ENCODE measurements at regions not wholly inside any gene's neighbourhood (a gene's known extent, or its start where the extent isn't known, plus 50 kb on each side); places are given as distances from the start of the nearest gene placed in this dataset.

GRCh38 chr1:185529673-185530072 is 204.5 kb upstream of the HMCN1 start:
- H3K9me3 ChIP-seq (replicated peaks; ENCODE audit: control insufficient read depth, insufficient read depth, low read length) = no peaks in the 10 kb centered on the region
- H3K4me3 ChIP-seq (replicated peaks in 1 of 3; ENCODE audit: insufficient read depth in 1 of 3, low read depth in 1 of 3, low read length in 3 of 3) = no peak overlapping the region
- intact Hi-C loops (cut with micrococcal nuclease) (no loop called here), dilution Hi-C loops (cut with MboI; ENCODE audit: extremely low pct_ligation_motif_present, low sequenced_read_pairs) (no loop called here)
- H3K9me1 ChIP-seq (replicated peaks; ENCODE audit: control insufficient read depth, extremely low read depth, insufficient read depth, low read length) = no peaks in the 10 kb centered on the region
- POLR2A ChIA-PET = no interaction called here
- no peak for FAIRE-seq
- H3K27me3 ChIP-seq (ENCODE audit: control insufficient read depth in 2 of 2, insufficient read depth in 2 of 2, low read length in 2 of 2) = no peaks in the 10 kb centered on the region
- H3K79me2 ChIP-seq (ENCODE audit: control insufficient read depth, insufficient read depth, low read length) = no peaks in the 10 kb centered on the region
- no peak for TF ChIP-seq MAX (IDR thresholded peaks at IDR 0.05; ENCODE audit: insufficient read depth, insufficient read length)
- H3K9ac ChIP-seq (replicated peaks; ENCODE audit: extremely low read depth, insufficient read depth, low read length) = no peak overlapping the region
- H3K27ac ChIP-seq (ENCODE audit: insufficient read depth, low read depth, low read length) = no peak overlapping the region
- no TSS peak for BruUV-seq (replicated peaks)
- no peak overlapping the region for H2AFZ ChIP-seq (ENCODE audit: low read depth, low read length)
- peaks cover under 1% of the 10 kb centered on the region for H3K4me1 ChIP-seq (ENCODE audit: control insufficient read depth, extremely low read depth, insufficient read depth, low read length)
- CTCF ChIA-PET = interaction anchor here (1.3 to 2.1 kb wide), 2 partner anchors 13 to 66 kb away, joined by 3 to 5 read pairs; no protein-coding TSS in a partner anchor
- no peaks in the 10 kb centered on the region for H3K36me3 ChIP-seq (ENCODE audit: control insufficient read depth in 2 of 2, extremely low read depth in 1 of 2, insufficient read depth in 2 of 2, low read length in 2 of 2)
- H3K4me2 ChIP-seq (ENCODE audit: insufficient read depth, low read length) = no peak overlapping the region
- DNase-seq (ENCODE audit: low read depth, low spot score) = no peak
- no peaks in the 10 kb centered on the region for H4K20me1 ChIP-seq (replicated peaks; ENCODE audit: control insufficient read depth, extremely low read depth, insufficient read depth, low read length)

- Histone ChIP-seq H3K36me3 (ENCODE audit: control insufficient read depth in 2 of 2, extremely low read depth in 1 of 2, insufficient read depth in 2 of 2, low read length in 2 of 2) (no peaks in the 10 kb centered on the region), H3K4me2 (ENCODE audit: insufficient read depth, low read length) (no peak overlapping the region), H3K27ac (ENCODE audit: insufficient read depth, low read depth, low read length) (no peak overlapping the region), H3K4me1 (ENCODE audit: control insufficient read depth, extremely low read depth, insufficient read depth, low read length) (no peaks in the 10 kb centered on the region), H3K9me1 (replicated peaks; ENCODE audit: control insufficient read depth, extremely low read depth, insufficient read depth, low read length) (no peaks in the 10 kb centered on the region), H4K20me1 (replicated peaks; ENCODE audit: control insufficient read depth, extremely low read depth, insufficient read depth, low read length) (no peaks in the 10 kb centered on the region), H3K9me3 (replicated peaks; ENCODE audit: control insufficient read depth, insufficient read depth, low read length) (no peaks in the 10 kb centered on the region), H3K79me2 (ENCODE audit: control insufficient read depth, insufficient read depth, low read length) (no peaks in the 10 kb centered on the region), H3K4me3 (replicated peaks in 1 of 3; ENCODE audit: insufficient read depth in 1 of 3, low read depth in 1 of 3, low read length in 3 of 3) (no peak overlapping the region), H2AFZ (ENCODE audit: low read depth, low read length) (no peak overlapping the region), H3K27me3 (ENCODE audit: control insufficient read depth in 2 of 2, insufficient read depth in 2 of 2, low read length in 2 of 2) (no peaks in the 10 kb centered on the region), H3K9ac (replicated peaks; ENCODE audit: extremely low read depth, insufficient read depth, low read length) (no peak overlapping the region)
- CTCF ChIA-PET = no interaction called here
- intact Hi-C loops (cut with micrococcal nuclease) (no loop called here), dilution Hi-C loops (cut with MboI; ENCODE audit: extremely low pct_ligation_motif_present, low sequenced_read_pairs) (no loop called here)
- no TSS peak for BruUV-seq (replicated peaks)
- TF ChIP-seq POLR2A (IDR thresholded peaks at IDR 0.05; ENCODE audit: low read depth, low read length) = no peak
- TF ChIP-seq CTCF (IDR thresholded peaks at IDR 0.05; ENCODE audit: extremely low read depth in 1 of 2, insufficient read depth in 1 of 2, low read depth in 1 of 2, low read length in 2 of 2) = no peak
- no peak for TF ChIP-seq EZH2 (IDR thresholded peaks at IDR 0.05; ENCODE audit: borderline replicate concordance, low read depth, low read length, severe bottlenecking)
- TF ChIP-seq POLR2AphosphoS5 (IDR thresholded peaks at IDR 0.05; ENCODE audit: insufficient read depth, low read depth, low read length) = no peak
- no peak for TF ChIP-seq MAX (IDR thresholded peaks at IDR 0.05; ENCODE audit: insufficient read depth, insufficient read length)
- TF ChIP-seq GATA2 (IDR thresholded peaks at IDR 0.05; ENCODE audit: insufficient read depth, insufficient read length, low read depth, low read length) = no peak
- no peak for TF ChIP-seq MYC (IDR thresholded peaks at IDR 0.05; ENCODE audit: low read depth, low read length)
- no peak for TF ChIP-seq FOS (IDR thresholded peaks at IDR 0.05; ENCODE audit: borderline replicate concordance, insufficient read depth, low read length)
- TF ChIP-seq JUN (IDR thresholded peaks at IDR 0.05; ENCODE audit: borderline replicate concordance, insufficient read depth, insufficient read length, low read depth) = no peak
- DNase-seq (ENCODE audit: low read depth, low spot score) (no peak), FAIRE-seq (no peak)
- POLR2A ChIA-PET = no interaction called here
Measured at GRCh38 chr1:185528084-185528676, 206.0 kb upstream of the HMCN1 start.

Measured in endothelial cell of umbilical vein (primary cell).